Neural progenitor cell (in vitro differentiated cells): ENCODE measurements at regions not wholly inside any gene's neighbourhood (a gene's known extent, or its start where the extent isn't known, plus 50 kb on each side); places are given as distances from the start of the nearest gene placed in this dataset.

Experiments used
- DNase-seq: peaks from one replicate; pipeline ENCODE4 v3.0.0-alpha.2; 2016; ENCODE audit warnings: low spot score
- H2AFZ ChIP-seq: fragments of 200-600 bp; sonication (generic); replicated peaks from 2 replicates; pipeline ENCODE4 v1.6.1; 2016; ENCODE audit warnings: antibody characterized with exemption
- H3F3A ChIP-seq: fragments of 200-600 bp; sonication (generic); 2 replicates; pipeline ENCODE4 v1.6.1; 2016; ENCODE audit warnings: antibody characterized with exemption, low read depth
- H3K27ac ChIP-seq: fragments of 200-600 bp; sonication (generic); 2 replicates; pipeline ENCODE4 v1.5.1; 2016; ENCODE audit warnings: mild to moderate bottlenecking
- H3K27me3 ChIP-seq: fragments of 200-600 bp; sonication (generic); 2 replicates; pipeline ENCODE4 v1.6.1; 2016; ENCODE audit warnings: mild to moderate bottlenecking, moderate library complexity
- H3K36me3 ChIP-seq: fragments of 200-600 bp; sonication (generic); 2 replicates; pipeline ENCODE4 v1.5.1; 2016
- H3K4me1 ChIP-seq: fragments of 200-600 bp; sonication (generic); 2 replicates; pipeline ENCODE4 v1.6.1; 2016; ENCODE audit warnings: mixed run types
- H3K4me2 ChIP-seq: fragments of 200-600 bp; sonication (generic); 2 replicates; pipeline ENCODE4 v1.6.1; 2016
- H3K4me3 ChIP-seq: fragments of 200-600 bp; sonication (generic); 2 replicates; pipeline ENCODE4 v1.5.1; 2016
- H3K79me2 ChIP-seq: fragments of 200-600 bp; sonication (generic); 2 replicates; pipeline ENCODE4 v1.6.1; 2016; ENCODE audit warnings: low read depth
- H3K9ac ChIP-seq: fragments of 200-600 bp; sonication (generic); 2 replicates; pipeline ENCODE4 v1.6.1; 2016
- H3K9me3 ChIP-seq: fragments of 200-600 bp; sonication (generic); 2 replicates; pipeline ENCODE4 v1.5.1; 2016; ENCODE audit warnings: low read depth
- H4K20me1 ChIP-seq: fragments of 200-600 bp; sonication (generic); 2 replicates; pipeline ENCODE4 v1.6.1; 2016; ENCODE audit warnings: low read depth
- H3K27ac Mint-ChIP-seq: 3 replicates; pipeline ENCODE4 v1.8.0; 2021; ENCODE audit warnings: mixed read lengths
- H3K27me3 Mint-ChIP-seq: 2 replicates; pipeline ENCODE4 v1.8.0; 2022; ENCODE audit warnings: low read depth, mild to moderate bottlenecking, inconsistent platforms, moderate library complexity, mixed read lengths; ENCODE audit not compliant: insufficient read depth
- H3K36me3 Mint-ChIP-seq: 3 replicates; pipeline ENCODE4 v1.8.0; 2021; ENCODE audit warnings: mixed read lengths
- H3K4me1 Mint-ChIP-seq: 3 replicates; pipeline ENCODE4 v1.8.0; 2021; ENCODE audit warnings: mixed read lengths
- H3K4me3 Mint-ChIP-seq: 3 replicates; pipeline ENCODE4 v1.8.0; 2021; ENCODE audit warnings: mild to moderate bottlenecking, moderate library complexity, mixed read lengths
- H3K9me3 Mint-ChIP-seq: 3 replicates; pipeline ENCODE4 v1.8.0; 2020; ENCODE audit warnings: mixed read lengths
- CTCF ChIP-seq: fragments of 200-600 bp; sonication (generic); IDR thresholded peaks from 2 replicates; pipeline ENCODE4 v1.5.1; 2017; ENCODE audit warnings: antibody characterized with exemption, mild to moderate bottlenecking
- EZH2 ChIP-seq: fragments of 200-600 bp; sonication (generic); IDR thresholded peaks from 2 replicates; pipeline ENCODE4 v1.6.1; 2017; ENCODE audit warnings: antibody characterized with exemption, mild to moderate bottlenecking, moderate library complexity
- EZH2phosphoT487 ChIP-seq: fragments of 200-600 bp; sonication (generic); IDR thresholded peaks from 2 replicates; pipeline ENCODE4 v1.6.1; 2017; ENCODE audit warnings: antibody characterized with exemption

DNA sequence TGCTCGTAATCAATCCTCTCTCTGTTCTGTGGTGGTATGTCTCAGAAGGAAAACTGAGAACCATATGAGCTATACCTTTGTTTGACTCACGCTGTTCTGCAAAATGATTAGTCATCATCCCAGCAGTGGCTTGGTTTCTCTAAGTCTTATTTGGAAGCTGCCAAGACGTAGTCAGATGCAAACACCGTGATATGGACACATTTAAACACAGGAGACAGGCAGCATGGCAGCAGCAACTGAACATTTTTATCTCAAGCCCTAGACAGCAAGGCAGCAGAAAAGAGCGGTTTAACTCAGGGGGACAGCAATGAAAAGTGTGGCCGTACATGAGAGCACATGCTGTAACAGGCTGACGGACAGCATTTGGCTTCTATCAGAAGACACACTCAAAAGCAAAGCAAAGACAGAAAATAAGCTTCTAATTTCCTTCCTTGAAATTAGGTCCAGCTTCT is 1295.1 kb downstream of the EPHA7 start:
- peaks cover 5% of the 10 kb centered on the region for H3K27me3 Mint-ChIP-seq
- H3K27ac Mint-ChIP-seq = no peak overlapping the region
- no peaks in the 10 kb centered on the region for H3K79me2 ChIP-seq
- no peak overlapping the region for H3K4me3 ChIP-seq
- no peaks in the 10 kb centered on the region for H3K27me3 ChIP-seq
- no peaks in the 10 kb centered on the region for H3K36me3 ChIP-seq
- H2AFZ ChIP-seq = peak overlapping the region; percentile 2
- H3K9me3 ChIP-seq = no peaks in the 10 kb centered on the region
- H3K9me3 Mint-ChIP-seq = no peaks in the 10 kb centered on the region
- H3K4me1 ChIP-seq = no peaks in the 10 kb centered on the region
- H3K4me3 Mint-ChIP-seq = no peak overlapping the region
- H4K20me1 ChIP-seq = no peaks in the 10 kb centered on the region
- peaks cover 6% of the 10 kb centered on the region for H3K4me1 Mint-ChIP-seq
- no peak for DNase-seq
- no peak overlapping the region for H3K4me2 ChIP-seq
- H3F3A ChIP-seq = no peaks in the 10 kb centered on the region
- H3K27ac ChIP-seq = no peak overlapping the region
- H3K36me3 Mint-ChIP-seq = no peaks in the 10 kb centered on the region
- TF ChIP-seq EZH2 = no peak
- TF ChIP-seq CTCF = no peak
- TF ChIP-seq EZH2phosphoT487 = no peak
- H3K9ac ChIP-seq = no peak overlapping the region

DNA sequence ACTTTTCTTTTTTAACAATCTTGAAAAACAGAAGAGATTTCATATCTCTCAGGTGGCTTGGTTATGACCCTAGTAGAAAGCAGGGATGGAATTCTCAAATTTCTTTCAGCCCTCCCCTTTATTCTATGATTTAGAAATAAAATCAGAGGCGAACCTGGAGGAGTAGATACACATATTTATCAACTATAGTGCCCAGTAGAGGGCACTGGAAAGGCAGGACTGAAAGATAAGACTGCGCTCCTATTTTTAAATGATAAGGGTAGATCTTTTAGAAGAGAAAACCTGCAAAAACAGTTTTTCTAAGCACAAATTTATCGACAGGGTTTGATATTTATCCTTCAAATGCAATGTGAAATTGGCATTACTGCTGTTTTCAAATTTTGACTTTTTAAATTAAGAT is 1296.6 kb downstream of the EPHA7 start:
- Mint-ChIP-seq H3K4me3 (no peak overlapping the region), H3K4me1 (peaks cover 8% of the 10 kb centered on the region), H3K36me3 (no peaks in the 10 kb centered on the region), H3K27ac (no peak overlapping the region), H3K27me3 (peaks cover 5% of the 10 kb centered on the region), H3K9me3 (no peaks in the 10 kb centered on the region)
- Histone ChIP-seq H3K9ac (no peak overlapping the region), H3F3A (no peaks in the 10 kb centered on the region), H3K79me2 (no peaks in the 10 kb centered on the region), H3K4me3 (no peak overlapping the region), H3K4me1 (no peaks in the 10 kb centered on the region), H3K9me3 (no peaks in the 10 kb centered on the region), H2AFZ (no peak overlapping the region), H3K27me3 (no peaks in the 10 kb centered on the region), H3K4me2 (no peak overlapping the region), H3K36me3 (no peaks in the 10 kb centered on the region), H4K20me1 (no peaks in the 10 kb centered on the region), H3K27ac (no peak overlapping the region)
- DNase-seq = peak; percentile 25
- TF ChIP-seq EZH2phosphoT487 = no peak
- peak; percentile 67 for TF ChIP-seq CTCF
- no peak for TF ChIP-seq EZH2

- no peaks in the 10 kb centered on the region for H3K79me2 ChIP-seq
- H3K4me2 ChIP-seq = no peak overlapping the region
- no peaks in the 10 kb centered on the region for H3K9me3 Mint-ChIP-seq
- DNase-seq = no peak
- no peaks in the 10 kb centered on the region for H3K27me3 Mint-ChIP-seq
- no peak overlapping the region for H2AFZ ChIP-seq
- no peaks in the 10 kb centered on the region for H3K27me3 ChIP-seq
- H3K27ac Mint-ChIP-seq = no peak overlapping the region
- no peaks in the 10 kb centered on the region for H4K20me1 ChIP-seq
- H3K4me3 Mint-ChIP-seq = no peak overlapping the region
- H3K4me1 ChIP-seq = no peaks in the 10 kb centered on the region
- peaks cover 5% of the 10 kb centered on the region for H3K4me1 Mint-ChIP-seq
- H3K9ac ChIP-seq = no peak overlapping the region
- H3K9me3 ChIP-seq = no peaks in the 10 kb centered on the region
- no peak overlapping the region for H3K27ac ChIP-seq
- H3K36me3 ChIP-seq = no peaks in the 10 kb centered on the region
- no peak overlapping the region for H3K4me3 ChIP-seq
- H3K36me3 Mint-ChIP-seq = no peaks in the 10 kb centered on the region
- H3F3A ChIP-seq = no peaks in the 10 kb centered on the region
- no peak for TF ChIP-seq EZH2phosphoT487
Measured at GRCh38 chr6:92121228-92121627, 1298.1 kb downstream of the EPHA7 start.

GRCh38 chr6:92117800-92118199 is 1301.6 kb downstream of the EPHA7 start:
- Histone ChIP-seq H3K27me3 (no peaks in the 10 kb centered on the region), H3K4me1 (no peaks in the 10 kb centered on the region), H2AFZ (no peak overlapping the region), H3K79me2 (no peaks in the 10 kb centered on the region), H3F3A (no peaks in the 10 kb centered on the region), H3K36me3 (no peaks in the 10 kb centered on the region), H3K4me2 (no peak overlapping the region), H4K20me1 (no peaks in the 10 kb centered on the region), H3K27ac (no peak overlapping the region), H3K9me3 (no peaks in the 10 kb centered on the region), H3K9ac (no peak overlapping the region), H3K4me3 (no peak overlapping the region)
- H3K27me3 Mint-ChIP-seq = no peaks in the 10 kb centered on the region
- H3K9me3 Mint-ChIP-seq = no peaks in the 10 kb centered on the region
- peaks cover 6% of the 10 kb centered on the region for H3K4me1 Mint-ChIP-seq
- H3K4me3 Mint-ChIP-seq = no peak overlapping the region
- no peak for TF ChIP-seq EZH2phosphoT487
- TF ChIP-seq CTCF = no peak
- no peak for TF ChIP-seq EZH2
- H3K36me3 Mint-ChIP-seq = no peaks in the 10 kb centered on the region
- no peak for DNase-seq
- H3K27ac Mint-ChIP-seq = no peak overlapping the region
